SK-N-SH (cell line): ENCODE measurements at regions not wholly inside any gene's neighbourhood (a gene's known extent, or its start where the extent isn't known, plus 50 kb on each side); places are given as distances from the start of the nearest gene placed in this dataset.
A peak's percentile ranks its signal among the peaks of the same experiment; 100 is the strongest.

Source experiments
- CTCF ChIA-PET: fragments of 300-600, 350-600 bp; formaldehyde crosslinking; extraction: SDS; loops from one replicate; lab custom pipeline; 2021; lab: Yijun Ruan, JAX
- POLR2A ChIA-PET: fragments of 350-600 bp; sonication (Branson Sonifier 250); formaldehyde crosslinking; extraction: SDS; loops from one replicate; lab custom pipeline; 2020; ENCODE audit warnings: antibody characterized with exemption, inconsistent platforms; lab: Yijun Ruan, JAX
- DNase-seq: peaks from one replicate; pipeline ENCODE4 v3.0.0; 2012
- H2AFZ ChIP-seq: fragments of 200-600 bp; sonication (generic); 2 replicates; pipeline ENCODE4 v1.8.1; 2016; ENCODE audit warnings: antibody characterized with exemption, mild to moderate bottlenecking, low read depth
- H3F3A ChIP-seq: fragments of 200-600 bp; sonication (generic); replicated peaks from 2 replicates; pipeline ENCODE3; 2016; ENCODE audit warnings: antibody characterized with exemption, mild to moderate bottlenecking; ENCODE audit not compliant: insufficient read depth
- H3K27ac ChIP-seq, 2 experiments: fragments of 200-500 bp in 1 of 2; fragments of 200-600 bp in 1 of 2; sonication (Bioruptor generic) in 1 of 2; sonication (generic), shearing (Covaris generic) in 1 of 2; 2 replicates each; pipeline versions ENCODE4 v1.5.1 to v1.6.1; 2014 to 2016; ENCODE audit warnings: low read depth in 2 of 2, inconsistent platforms in 1 of 2, low read length in 1 of 2, mild to moderate bottlenecking in 1 of 2, mixed read lengths in 1 of 2
- H3K27me3 ChIP-seq: fragments of 200-600 bp; sonication (generic), shearing (Covaris generic); 2 replicates; pipeline ENCODE4 v1.6.1; 2016; ENCODE audit warnings: mixed run types; ENCODE audit not compliant: insufficient read depth
- H3K36me3 ChIP-seq, 2 experiments: fragments of 200-500 bp in 1 of 2; fragments of 200-600 bp in 1 of 2; sonication (Bioruptor generic) in 1 of 2; sonication (generic) in 1 of 2; replicated peaks in 1 of 2; 2 replicates each; pipeline versions ENCODE3 to v1.5.1; 2014 to 2016; ENCODE audit warnings: low read length in 1 of 2, mild to moderate bottlenecking in 1 of 2; ENCODE audit not compliant: insufficient read depth in 2 of 2, control insufficient read depth in 1 of 2
- H3K4me1 ChIP-seq, 2 experiments: fragments of 200-500 bp in 1 of 2; fragments of 200-600 bp in 1 of 2; sonication (Bioruptor generic) in 1 of 2; sonication (generic), shearing (Covaris generic) in 1 of 2; 2 replicates each; pipeline versions ENCODE4 v1.5.1 to v1.6.1; 2014 to 2016; ENCODE audit warnings: low read depth in 1 of 2, low read length in 1 of 2, mixed run types in 1 of 2; ENCODE audit not compliant: insufficient read depth in 2 of 2, control insufficient read depth in 1 of 2
- H3K4me2 ChIP-seq: fragments of 200-600 bp; sonication (generic), shearing (Covaris generic); 2 replicates; pipeline ENCODE4 v1.6.1; 2017; ENCODE audit warnings: mixed run types
- H3K4me3 ChIP-seq, 2 experiments: fragments of 200-500 bp in 1 of 2; fragments of 200-600 bp in 1 of 2; sonication (Bioruptor generic) in 1 of 2; sonication (generic), shearing (Covaris generic) in 1 of 2; 2 replicates each; pipeline versions ENCODE4 v1.5.1 to v1.8.1; 2014 to 2016; ENCODE audit warnings: low read depth in 2 of 2, inconsistent platforms in 1 of 2, low read length in 1 of 2, mild to moderate bottlenecking in 1 of 2, mixed read lengths in 1 of 2, moderate library complexity in 1 of 2
- H3K79me2 ChIP-seq: fragments of 200-600 bp; sonication (generic); 2 replicates; pipeline ENCODE4 v1.8.1; 2017; ENCODE audit warnings: mild to moderate bottlenecking; ENCODE audit not compliant: insufficient read depth
- H3K9ac ChIP-seq: fragments of 200-600 bp; sonication (generic); 2 replicates; pipeline ENCODE4 v1.6.1; 2017; ENCODE audit warnings: mixed run types
- H3K9me2 ChIP-seq: fragments of 200-600 bp; sonication (generic); 2 replicates; pipeline ENCODE4 v1.6.1; 2017; ENCODE audit warnings: mixed run types
- H3K9me3 ChIP-seq: fragments of 200-600 bp; sonication (generic); 2 replicates; pipeline ENCODE4 v1.6.1; 2017; ENCODE audit warnings: mixed run types, mild to moderate bottlenecking, moderate library complexity
- H4K20me1 ChIP-seq: fragments of 200-600 bp; sonication (generic); 2 replicates; pipeline ENCODE4 v1.6.1; 2017; ENCODE audit warnings: mild to moderate bottlenecking, mixed run types; ENCODE audit not compliant: insufficient read depth
- CTCF ChIP-seq: fragments of 200-600 bp; sonication (generic); IDR thresholded peaks from 2 replicates; pipeline ENCODE4 v1.6.1; 2017; ENCODE audit warnings: antibody characterized with exemption, mild to moderate bottlenecking, moderate library complexity
- ELF1 ChIP-seq: IDR thresholded peaks from 2 replicates; pipeline ENCODE4 v1.4.0; 2012
- EZH2phosphoT487 ChIP-seq: fragments of 200-600 bp; sonication (generic); IDR thresholded peaks from 2 replicates; pipeline ENCODE4 v1.6.1; 2017; ENCODE audit warnings: low read depth, mixed run types, mild to moderate bottlenecking, antibody characterized with exemption, moderate library complexity, borderline replicate concordance
- FOXJ3 ChIP-seq: sonication (generic); formaldehyde crosslinking; IDR thresholded peaks from 2 replicates; pipeline ENCODE4 v1.5.1; 2020; ENCODE audit warnings: mild to moderate bottlenecking, missing genetic modification reagents
- GATA2 ChIP-seq: sonication (generic); formaldehyde crosslinking; IDR thresholded peaks from 2 replicates; pipeline ENCODE4 v1.5.0; 2020; ENCODE audit warnings: mild to moderate bottlenecking, missing genetic modification reagents
- MEF2A ChIP-seq: IDR thresholded peaks from 2 replicates; pipeline ENCODE4 v1.4.0; 2012; ENCODE audit warnings: low read depth, borderline replicate concordance
- PBX3 ChIP-seq: IDR thresholded peaks from 2 replicates; pipeline ENCODE4; 2012
- RAD21 ChIP-seq: IDR thresholded peaks from 2 replicates; pipeline ENCODE4 v1.6.1; 2012; ENCODE audit warnings: mild to moderate bottlenecking, low read length
- RXRA ChIP-seq: IDR thresholded peaks from 2 replicates; pipeline ENCODE4 v1.4.0; 2012; ENCODE audit warnings: low read depth, mild to moderate bottlenecking, borderline replicate concordance
- SMC3 ChIP-seq: IDR thresholded peaks from 2 replicates; pipeline ENCODE4 v1.6.1; 2012; ENCODE audit warnings: low read depth, low read length, improper control_type of control experiment
- TEAD4 ChIP-seq: IDR thresholded peaks from 2 replicates; pipeline ENCODE4 v1.4.0; 2012; ENCODE audit warnings: mild to moderate bottlenecking, borderline replicate concordance; ENCODE audit not compliant: insufficient read depth
- WGBS: methylation state at CpG from one replicate; pipeline ENCODE4 v1.1.6; 2017; ENCODE audit warnings: low lambda C conversion rate; 5-methylcytosine and 5-hydroxymethylcytosine counted together
- TF ChIP-seq, protein P1 (sequence below): IDR thresholded peaks from 2 replicates; pipeline ENCODE4 v1.6.1; 2012; ENCODE audit warnings: mild to moderate bottlenecking, low read depth, low read length, moderate library complexity

- H3K9ac ChIP-seq = no peak overlapping the region
- H3K27me3 ChIP-seq = no peaks in the 10 kb centered on the region
- DNase-seq = no peak
- no peaks in the 10 kb centered on the region for H4K20me1 ChIP-seq
- no peak overlapping the region for H3K27ac ChIP-seq
- TF ChIP-seq PBX3 = no peak
- TF ChIP-seq GATA2 (CRISPR knock-in tag) = no peak
- TF ChIP-seq SMC3 = no peak
- no peak for TF ChIP-seq TEAD4
- no peak for TF ChIP-seq ELF1
- TF ChIP-seq MEF2A = no peak
- TF ChIP-seq, protein P1, sequence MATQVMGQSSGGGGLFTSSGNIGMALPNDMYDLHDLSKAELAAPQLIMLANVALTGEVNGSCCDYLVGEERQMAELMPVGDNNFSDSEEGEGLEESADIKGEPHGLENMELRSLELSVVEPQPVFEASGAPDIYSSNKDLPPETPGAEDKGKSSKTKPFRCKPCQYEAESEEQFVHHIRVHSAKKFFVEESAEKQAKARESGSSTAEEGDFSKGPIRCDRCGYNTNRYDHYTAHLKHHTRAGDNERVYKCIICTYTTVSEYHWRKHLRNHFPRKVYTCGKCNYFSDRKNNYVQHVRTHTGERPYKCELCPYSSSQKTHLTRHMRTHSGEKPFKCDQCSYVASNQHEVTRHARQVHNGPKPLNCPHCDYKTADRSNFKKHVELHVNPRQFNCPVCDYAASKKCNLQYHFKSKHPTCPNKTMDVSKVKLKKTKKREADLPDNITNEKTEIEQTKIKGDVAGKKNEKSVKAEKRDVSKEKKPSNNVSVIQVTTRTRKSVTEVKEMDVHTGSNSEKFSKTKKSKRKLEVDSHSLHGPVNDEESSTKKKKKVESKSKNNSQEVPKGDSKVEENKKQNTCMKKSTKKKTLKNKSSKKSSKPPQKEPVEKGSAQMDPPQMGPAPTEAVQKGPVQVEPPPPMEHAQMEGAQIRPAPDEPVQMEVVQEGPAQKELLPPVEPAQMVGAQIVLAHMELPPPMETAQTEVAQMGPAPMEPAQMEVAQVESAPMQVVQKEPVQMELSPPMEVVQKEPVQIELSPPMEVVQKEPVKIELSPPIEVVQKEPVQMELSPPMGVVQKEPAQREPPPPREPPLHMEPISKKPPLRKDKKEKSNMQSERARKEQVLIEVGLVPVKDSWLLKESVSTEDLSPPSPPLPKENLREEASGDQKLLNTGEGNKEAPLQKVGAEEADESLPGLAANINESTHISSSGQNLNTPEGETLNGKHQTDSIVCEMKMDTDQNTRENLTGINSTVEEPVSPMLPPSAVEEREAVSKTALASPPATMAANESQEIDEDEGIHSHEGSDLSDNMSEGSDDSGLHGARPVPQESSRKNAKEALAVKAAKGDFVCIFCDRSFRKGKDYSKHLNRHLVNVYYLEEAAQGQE = no peak
- TF ChIP-seq RXRA = no peak
- no peak for TF ChIP-seq EZH2phosphoT487
- no peak for TF ChIP-seq FOXJ3 (CRISPR knock-in tag)
- TF ChIP-seq RAD21 = no peak
- no peak for TF ChIP-seq CTCF
- WGBS = 20% methylated on average over 1 of the region's 1 CpG
- peak overlapping the region; percentile 14; the same call in 1 of the 2 replicates for H3K4me2 ChIP-seq
- no peaks in the 10 kb centered on the region for H3K36me3 ChIP-seq
- no peaks in the 10 kb centered on the region for H3K9me2 ChIP-seq
- H3K4me3 ChIP-seq = 0 out of 4 replicates have a peak overlapping the region, but pooled peaks of 1 of the 2 experiments have one; percentile 6
- no peaks in the 10 kb centered on the region for H3F3A ChIP-seq
- no peak overlapping the region for H2AFZ ChIP-seq
- H3K9me3 ChIP-seq = 0 out of 2 replicates have a peak, but pooled peaks cover 4% of the 10 kb centered on the region
- CTCF ChIA-PET = no interaction called here
- H3K4me1 ChIP-seq = no peaks in the 10 kb centered on the region
- H3K79me2 ChIP-seq = no peaks in the 10 kb centered on the region
- POLR2A ChIA-PET = no interaction called here
Measured at GRCh38 chr18:66735933-66736332, 132.0 kb upstream of the CDH19 start.
